ENCODE measurements at regions not wholly inside any gene's neighbourhood (a gene's known extent, or its start where the extent isn't known, plus 50 kb on each side); places are given as distances from the start of the nearest gene placed in this dataset.

GRCh38 chr21:24310788-24311187 lies 1296.5 kb downstream of the MRPL39 start:
- H3K27me3 ChIP-seq: no peaks in the 10 kb centered on the region
- no peaks in the 10 kb centered on the region; the same call in 1 of the 2 replicates for H3K4me1 ChIP-seq
- no peak for DNase-seq
- no peaks in the 10 kb centered on the region for H3K9me3 ChIP-seq
- H3K4me3 ChIP-seq (ENCODE audit: low read depth, low read length): no peak overlapping the region
- TF ChIP-seq CTCF (IDR thresholded peaks at IDR 0.05; ENCODE audit: low read depth, low read length): no peak
- no peaks in the 10 kb centered on the region for H3K36me3 ChIP-seq

- no peaks in the 10 kb centered on the region for H3K27me3 ChIP-seq
- H3K9me3 ChIP-seq: no peaks in the 10 kb centered on the region
- no peak for TF ChIP-seq CTCF (IDR thresholded peaks at IDR 0.05; ENCODE audit: low read depth, low read length)
Measured at GRCh38 chr21:24308183-24308582, 1299.1 kb downstream of the MRPL39 start.

GRCh38 chr21:24302400-24302799 lies 1304.9 kb downstream of the MRPL39 start:
- no peak for DNase-seq
- H3K4me3 ChIP-seq (ENCODE audit: low read depth, low read length): no peak overlapping the region
- no peaks in the 10 kb centered on the region for H3K27me3 ChIP-seq
- TF ChIP-seq CTCF (IDR thresholded peaks at IDR 0.05; ENCODE audit: low read depth, low read length): no peak
- H3K9me3 ChIP-seq: no peaks in the 10 kb centered on the region
- no peaks in the 10 kb centered on the region for H3K4me1 ChIP-seq
- H3K36me3 ChIP-seq: no peaks in the 10 kb centered on the region

More at GRCh38 chr21:24308183-24308582, 1299.1 kb downstream of the MRPL39 start:
- no peaks in the 10 kb centered on the region; the same call in 1 of the 2 replicates for H3K4me1 ChIP-seq
- no peak overlapping the region for H3K4me3 ChIP-seq (ENCODE audit: low read depth, low read length)
- no peak for DNase-seq
- no peaks in the 10 kb centered on the region for H3K36me3 ChIP-seq

- Histone ChIP-seq H3K4me3 (ENCODE audit: low read depth, low read length) (no peak overlapping the region), H3K4me1 (no peaks in the 10 kb centered on the region), H3K9me3 (no peaks in the 10 kb centered on the region), H3K36me3 (no peaks in the 10 kb centered on the region), H3K27me3 (no peaks in the 10 kb centered on the region)
- DNase-seq: no peak
- no peak for TF ChIP-seq CTCF (IDR thresholded peaks at IDR 0.05; ENCODE audit: low read depth, low read length)
Measured at GRCh38 chr21:24298040-24298439, 1309.2 kb downstream of the MRPL39 start.

- Histone ChIP-seq H3K9me3 (no peaks in the 10 kb centered on the region), H3K27me3 (no peaks in the 10 kb centered on the region), H3K4me3 (ENCODE audit: low read depth, low read length) (no peak overlapping the region), H3K4me1 (peaks cover 13% of the 10 kb centered on the region), H3K36me3 (no peaks in the 10 kb centered on the region)
- no peak for TF ChIP-seq CTCF (IDR thresholded peaks at IDR 0.05; ENCODE audit: low read depth, low read length)
- DNase-seq: no peak
Measured at GRCh38 chr21:24294171-24294570, 1313.1 kb downstream of the MRPL39 start.

- no peak for TF ChIP-seq CTCF (IDR thresholded peaks at IDR 0.05; ENCODE audit: low read depth, low read length)
- DNase-seq: no peak
- Histone ChIP-seq H3K4me3 (ENCODE audit: low read depth, low read length) (no peak overlapping the region), H3K36me3 (no peaks in the 10 kb centered on the region), H3K9me3 (no peaks in the 10 kb centered on the region), H3K4me1 (peaks cover 13% of the 10 kb centered on the region), H3K27me3 (no peaks in the 10 kb centered on the region)
Measured at GRCh38 chr21:24290151-24290833, 1317.0 kb downstream of the MRPL39 start.
